ENCODE measurements at regions not wholly inside any gene's neighbourhood (a gene's known extent, or its start where the extent isn't known, plus 50 kb on each side); places are given as distances from the start of the nearest gene placed in this dataset.
"Not testable (repeated sequence)": the region's sequence is repeated elsewhere in the genome, so short reads cannot be mapped to it uniquely, and the experiment has no call there.

- Mint-ChIP-seq H3K4me3 (no peak overlapping the region), H3K4me1 (no peaks in the 10 kb centered on the region), H3K27ac (no peak overlapping the region), H3K36me3 (ENCODE audit: low read depth) (no peaks in the 10 kb centered on the region), H3K27me3 (peaks cover 51% of the 10 kb centered on the region)
- ATAC-seq, result no peak
- H3K9me3 ChIP-seq (ENCODE audit: control insufficient read depth, low read length, poor library complexity, severe bottlenecking), result no peaks in the 10 kb centered on the region
- no peak for DNase-seq
Measured at GRCh38 chr2:234565842-234566619, 69.2 kb upstream of the ARL4C start.

- peaks cover under 1% of the 10 kb centered on the region for H3K36me3 Mint-ChIP-seq (ENCODE audit: low read depth)
- H3K9me3 ChIP-seq (ENCODE audit: control insufficient read depth, low read length, poor library complexity, severe bottlenecking), result no peaks in the 10 kb centered on the region
- ATAC-seq, result no peak
- no peak for DNase-seq
- no peaks in the 10 kb centered on the region for H3K4me1 Mint-ChIP-seq
- H3K27me3 Mint-ChIP-seq, result peaks cover 49% of the 10 kb centered on the region
- no peak overlapping the region for H3K27ac Mint-ChIP-seq
- no peak overlapping the region for H3K4me3 Mint-ChIP-seq
Measured at GRCh38 chr2:234565201-234565600, 68.3 kb upstream of the ARL4C start.

GRCh38 chr2:234564699-234565098 is 67.8 kb upstream of the ARL4C start:
- H3K36me3 Mint-ChIP-seq (ENCODE audit: low read depth), result peaks cover 4% of the 10 kb centered on the region
- H3K27me3 Mint-ChIP-seq, result peaks cover 49% of the 10 kb centered on the region
- H3K4me1 Mint-ChIP-seq, result no peaks in the 10 kb centered on the region
- H3K4me3 Mint-ChIP-seq, result no peak overlapping the region
- ATAC-seq (no peak), DNase-seq (no peak)
- no peak overlapping the region for H3K27ac Mint-ChIP-seq
- no peaks in the 10 kb centered on the region for H3K9me3 ChIP-seq (ENCODE audit: control insufficient read depth, low read length, poor library complexity, severe bottlenecking)

GRCh38 chr2:234559609-234560008 is 62.7 kb upstream of the ARL4C start:
- peaks cover 7% of the 10 kb centered on the region for H3K36me3 Mint-ChIP-seq (ENCODE audit: low read depth)
- peaks cover 4% of the 10 kb centered on the region for H3K4me1 Mint-ChIP-seq
- no peak overlapping the region for H3K4me3 Mint-ChIP-seq
- H3K27me3 Mint-ChIP-seq, result peaks cover 17% of the 10 kb centered on the region
- DNase-seq (no peak), ATAC-seq (no peak)
- no peak overlapping the region for H3K27ac Mint-ChIP-seq
- no peaks in the 10 kb centered on the region for H3K9me3 ChIP-seq (ENCODE audit: control insufficient read depth, low read length, poor library complexity, severe bottlenecking)

- peaks cover 4% of the 10 kb centered on the region for H3K4me1 Mint-ChIP-seq
- H3K36me3 Mint-ChIP-seq (ENCODE audit: low read depth), result peaks cover 7% of the 10 kb centered on the region
- no peak for DNase-seq
- H3K4me3 Mint-ChIP-seq, result no peak overlapping the region
- H3K27me3 Mint-ChIP-seq, result peaks cover 17% of the 10 kb centered on the region
- no peak for ATAC-seq
- H3K27ac Mint-ChIP-seq, result no peak overlapping the region
- no peaks in the 10 kb centered on the region for H3K9me3 ChIP-seq (ENCODE audit: control insufficient read depth, low read length, poor library complexity, severe bottlenecking)
Measured at GRCh38 chr2:234558642-234559041, 61.8 kb upstream of the ARL4C start.

GRCh38 chr2:234556848-234557573 is 60.1 kb upstream of the ARL4C start:
- peaks cover 7% of the 10 kb centered on the region for H3K36me3 Mint-ChIP-seq (ENCODE audit: low read depth)
- H3K4me1 Mint-ChIP-seq, result peaks cover 7% of the 10 kb centered on the region
- no peak for DNase-seq
- H3K4me3 Mint-ChIP-seq, result no peak overlapping the region
- H3K9me3 ChIP-seq (ENCODE audit: control insufficient read depth, low read length, poor library complexity, severe bottlenecking), result no peaks in the 10 kb centered on the region
- no peak for ATAC-seq
- H3K27me3 Mint-ChIP-seq, result peaks cover 17% of the 10 kb centered on the region
- H3K27ac Mint-ChIP-seq, result no peak overlapping the region

GRCh38 chr2:234555616-234556249 is 58.9 kb upstream of the ARL4C start:
- DNase-seq (no peak), ATAC-seq (no peak)
- peaks cover 14% of the 10 kb centered on the region for H3K27me3 Mint-ChIP-seq
- H3K36me3 Mint-ChIP-seq (ENCODE audit: low read depth), result peaks cover 7% of the 10 kb centered on the region
- peaks cover 7% of the 10 kb centered on the region for H3K4me1 Mint-ChIP-seq
- H3K9me3 ChIP-seq (ENCODE audit: control insufficient read depth, low read length, poor library complexity, severe bottlenecking), result no peaks in the 10 kb centered on the region
- no peak overlapping the region for H3K27ac Mint-ChIP-seq
- no peak overlapping the region for H3K4me3 Mint-ChIP-seq

GRCh38 chr2:234555161-234555560 is 58.3 kb upstream of the ARL4C start:
- no peak overlapping the region for H3K27ac Mint-ChIP-seq
- H3K4me1 Mint-ChIP-seq, result peaks cover 10% of the 10 kb centered on the region
- peaks cover 17% of the 10 kb centered on the region for H3K27me3 Mint-ChIP-seq
- no peaks in the 10 kb centered on the region for H3K9me3 ChIP-seq (ENCODE audit: control insufficient read depth, low read length, poor library complexity, severe bottlenecking)
- peaks cover 8% of the 10 kb centered on the region for H3K36me3 Mint-ChIP-seq (ENCODE audit: low read depth)
- ATAC-seq, result no peak
- no peak overlapping the region for H3K4me3 Mint-ChIP-seq
- DNase-seq, result no peak

- not testable (repeated sequence) for H3K36me3 Mint-ChIP-seq (ENCODE audit: low read depth); H3K4me3 Mint-ChIP-seq; DNase-seq; ATAC-seq; H3K9me3 ChIP-seq (ENCODE audit: control insufficient read depth, low read length, poor library complexity, severe bottlenecking); H3K27ac Mint-ChIP-seq
- peaks cover 28% of the 10 kb centered on the region for H3K27me3 Mint-ChIP-seq
- H3K4me1 Mint-ChIP-seq, result peaks cover 10% of the 10 kb centered on the region
Measured at GRCh38 chr2:234553223-234553622, 56.3 kb upstream of the ARL4C start.

- H3K27ac Mint-ChIP-seq, result no peak overlapping the region
- DNase-seq (peak in 2 of 3 donors; percentile 21 to 44), ATAC-seq (peak; percentile 85)
- H3K36me3 Mint-ChIP-seq (ENCODE audit: low read depth), result peaks cover 8% of the 10 kb centered on the region
- peaks cover 50% of the 10 kb centered on the region for H3K27me3 Mint-ChIP-seq
- H3K4me1 Mint-ChIP-seq, result peaks cover 11% of the 10 kb centered on the region
- peak overlapping the region; percentile 6 for H3K4me3 Mint-ChIP-seq
- H3K9me3 ChIP-seq (ENCODE audit: control insufficient read depth, low read length, poor library complexity, severe bottlenecking), result no peaks in the 10 kb centered on the region
Measured at GRCh38 chr2:234550511-234551107, 53.7 kb upstream of the ARL4C start.

- H3K4me1 Mint-ChIP-seq, result peaks cover 11% of the 10 kb centered on the region
- DNase-seq (no peak), ATAC-seq (no peak)
- H3K9me3 ChIP-seq (ENCODE audit: control insufficient read depth, low read length, poor library complexity, severe bottlenecking), result no peaks in the 10 kb centered on the region
- H3K27me3 Mint-ChIP-seq, result peaks cover 56% of the 10 kb centered on the region
- peaks cover 7% of the 10 kb centered on the region for H3K36me3 Mint-ChIP-seq (ENCODE audit: low read depth)
- H3K4me3 Mint-ChIP-seq, result no peak overlapping the region
- H3K27ac Mint-ChIP-seq, result no peak overlapping the region
Measured at GRCh38 chr2:234550056-234550455, 53.2 kb upstream of the ARL4C start.

GRCh38 chr2:234548695-234549420 is 52.0 kb upstream of the ARL4C start:
- H3K27ac Mint-ChIP-seq, result no peak overlapping the region
- H3K4me1 Mint-ChIP-seq, result peaks cover 16% of the 10 kb centered on the region
- no peak overlapping the region for H3K4me3 Mint-ChIP-seq
- ATAC-seq (no peak), DNase-seq (no peak)
- no peaks in the 10 kb centered on the region for H3K9me3 ChIP-seq (ENCODE audit: control insufficient read depth, low read length, poor library complexity, severe bottlenecking)
- H3K36me3 Mint-ChIP-seq (ENCODE audit: low read depth), result peaks cover 6% of the 10 kb centered on the region
- H3K27me3 Mint-ChIP-seq, result peaks cover 62% of the 10 kb centered on the region
